Astrocyte (in vitro differentiated cells and primary cell): ENCODE measurements at regions not wholly inside any gene's neighbourhood (a gene's known extent, or its start where the extent isn't known, plus 50 kb on each side); places are given as distances from the start of the nearest gene placed in this dataset.

Experiments
- DNase-seq: peaks from one replicate; pipeline ENCODE4 v3.0.0-alpha.2; 2010; ENCODE audit warnings: low read depth
- FAIRE-seq: peaks from 2 replicates; lab custom pipeline; 2011; peaks lifted over from hg19 to GRCh38; lab: Jason Lieb, UNC
- H2AFZ ChIP-seq: 2 replicates; pipeline ENCODE4 v1.6.0; 2012; ENCODE audit warnings: low read depth, low read length, inconsistent platforms
- H3K27ac ChIP-seq: 2 replicates; pipeline ENCODE4 v1.5.1; 2011; ENCODE audit warnings: low read depth, low read length, inconsistent platforms
- H3K27me3 ChIP-seq: 2 replicates; pipeline ENCODE4 v1.6.0; 2011; ENCODE audit warnings: low read length, inconsistent platforms; ENCODE audit not compliant: insufficient read depth
- H3K36me3 ChIP-seq: 2 replicates; pipeline ENCODE4 v1.5.1; 2011; ENCODE audit warnings: low read length, inconsistent platforms; ENCODE audit not compliant: insufficient read depth
- H3K4me1 ChIP-seq: 2 replicates; pipeline ENCODE4 v1.5.1; 2011; ENCODE audit warnings: low read length, inconsistent platforms; ENCODE audit not compliant: insufficient read depth
- H3K4me2 ChIP-seq: 2 replicates; pipeline ENCODE4 v1.6.0; 2012; ENCODE audit warnings: low read length, inconsistent platforms
- H3K4me3 ChIP-seq: 2 replicates; pipeline ENCODE4 v1.5.1; 2011; ENCODE audit warnings: low read depth, mild to moderate bottlenecking, low read length, inconsistent platforms; ENCODE audit not compliant: insufficient read depth
- H3K79me2 ChIP-seq: 2 replicates; pipeline ENCODE4 v1.6.0; 2012; ENCODE audit warnings: mild to moderate bottlenecking, low read length, inconsistent platforms; ENCODE audit not compliant: insufficient read depth
- H3K9ac ChIP-seq: 2 replicates; pipeline ENCODE4 v1.6.0; 2012; ENCODE audit warnings: mild to moderate bottlenecking, low read length, inconsistent platforms
- H3K9me3 ChIP-seq: 2 replicates; pipeline ENCODE4 v1.5.1; 2012; ENCODE audit warnings: low read depth, mild to moderate bottlenecking, low read length, inconsistent platforms; ENCODE audit not compliant: insufficient read depth
- H4K20me1 ChIP-seq: 2 replicates; pipeline ENCODE4 v1.6.0; 2012; ENCODE audit warnings: low read length, inconsistent platforms; ENCODE audit not compliant: insufficient read depth
- H3K27ac Mint-ChIP-seq: one replicate; pipeline ENCODE4 v1.8.0; 2021; ENCODE audit warnings: mild to moderate bottlenecking, mixed read lengths; ENCODE audit not compliant: unreplicated experiment
- H3K27me3 Mint-ChIP-seq: one replicate; pipeline ENCODE4 v1.8.0; 2021; ENCODE audit warnings: low read depth, mixed read lengths; ENCODE audit not compliant: unreplicated experiment
- H3K36me3 Mint-ChIP-seq: one replicate; pipeline ENCODE4 v1.8.0; 2021; ENCODE audit warnings: low read depth, mixed read lengths; ENCODE audit not compliant: unreplicated experiment
- H3K4me1 Mint-ChIP-seq: one replicate; pipeline ENCODE4 v1.8.0; 2021; ENCODE audit warnings: low read depth, mixed read lengths; ENCODE audit not compliant: unreplicated experiment
- H3K4me3 Mint-ChIP-seq: one replicate; pipeline ENCODE4 v1.8.0; 2021; ENCODE audit warnings: mild to moderate bottlenecking, moderate library complexity, mixed read lengths; ENCODE audit not compliant: unreplicated experiment
- H3K9me3 Mint-ChIP-seq: one replicate; pipeline ENCODE4 v1.8.0; 2021; ENCODE audit warnings: mild to moderate bottlenecking, mixed read lengths; ENCODE audit not compliant: unreplicated experiment
- EZH2 ChIP-seq: IDR thresholded peaks from 2 replicates; pipeline ENCODE4 v1.6.1; 2012; ENCODE audit warnings: mild to moderate bottlenecking, low read length, inconsistent platforms; ENCODE audit not compliant: insufficient read depth
- TF ChIP-seq, protein P1 (sequence below): IDR thresholded peaks from 2 replicates; pipeline ENCODE4 v1.5.1; 2011; ENCODE audit warnings: low read depth, mild to moderate bottlenecking, inconsistent platforms, low read length, moderate library complexity; ENCODE audit not compliant: insufficient read depth

DNA sequence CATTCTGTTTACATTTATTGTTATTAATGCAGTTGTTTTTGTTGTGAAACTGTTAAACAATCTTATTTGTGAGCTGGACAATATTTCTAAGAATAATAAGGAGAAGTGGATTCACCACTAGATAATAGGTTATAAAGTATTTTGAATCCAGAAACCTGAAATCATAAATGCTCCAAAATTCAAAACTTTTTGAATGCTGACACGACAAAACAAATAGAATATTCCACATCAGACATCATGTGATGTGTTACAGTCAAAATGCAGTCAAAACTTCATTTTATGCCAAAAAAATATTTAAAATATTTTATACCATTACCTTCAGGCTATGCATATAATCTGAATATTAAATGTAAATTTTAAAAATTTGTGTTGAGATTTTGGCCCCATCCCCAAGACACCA, 1321.4 kb downstream of the SLITRK1 start:
- Mint-ChIP-seq H3K36me3 (no peaks in the 10 kb centered on the region), H3K9me3 (no peaks in the 10 kb centered on the region), H3K27me3 (no peaks in the 10 kb centered on the region), H3K27ac (no peak overlapping the region), H3K4me3 (no peak overlapping the region), H3K4me1 (no peaks in the 10 kb centered on the region)
- H2AFZ ChIP-seq, result no peak overlapping the region
- H3K9me3 ChIP-seq, result no peaks in the 10 kb centered on the region
- H3K27ac ChIP-seq, result no peak overlapping the region
- no peaks in the 10 kb centered on the region for H3K4me1 ChIP-seq
- H4K20me1 ChIP-seq, result no peaks in the 10 kb centered on the region
- H3K9ac ChIP-seq, result no peak overlapping the region
- no peaks in the 10 kb centered on the region for H3K79me2 ChIP-seq
- TF ChIP-seq EZH2, result no peak
- TF ChIP-seq, protein P1, sequence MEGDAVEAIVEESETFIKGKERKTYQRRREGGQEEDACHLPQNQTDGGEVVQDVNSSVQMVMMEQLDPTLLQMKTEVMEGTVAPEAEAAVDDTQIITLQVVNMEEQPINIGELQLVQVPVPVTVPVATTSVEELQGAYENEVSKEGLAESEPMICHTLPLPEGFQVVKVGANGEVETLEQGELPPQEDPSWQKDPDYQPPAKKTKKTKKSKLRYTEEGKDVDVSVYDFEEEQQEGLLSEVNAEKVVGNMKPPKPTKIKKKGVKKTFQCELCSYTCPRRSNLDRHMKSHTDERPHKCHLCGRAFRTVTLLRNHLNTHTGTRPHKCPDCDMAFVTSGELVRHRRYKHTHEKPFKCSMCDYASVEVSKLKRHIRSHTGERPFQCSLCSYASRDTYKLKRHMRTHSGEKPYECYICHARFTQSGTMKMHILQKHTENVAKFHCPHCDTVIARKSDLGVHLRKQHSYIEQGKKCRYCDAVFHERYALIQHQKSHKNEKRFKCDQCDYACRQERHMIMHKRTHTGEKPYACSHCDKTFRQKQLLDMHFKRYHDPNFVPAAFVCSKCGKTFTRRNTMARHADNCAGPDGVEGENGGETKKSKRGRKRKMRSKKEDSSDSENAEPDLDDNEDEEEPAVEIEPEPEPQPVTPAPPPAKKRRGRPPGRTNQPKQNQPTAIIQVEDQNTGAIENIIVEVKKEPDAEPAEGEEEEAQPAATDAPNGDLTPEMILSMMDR, result no peak
- FAIRE-seq (no peak), DNase-seq (no peak)
- H3K4me2 ChIP-seq, result no peak overlapping the region
- H3K27me3 ChIP-seq, result no peaks in the 10 kb centered on the region
- no peak overlapping the region for H3K4me3 ChIP-seq
- no peaks in the 10 kb centered on the region for H3K36me3 ChIP-seq

DNA sequence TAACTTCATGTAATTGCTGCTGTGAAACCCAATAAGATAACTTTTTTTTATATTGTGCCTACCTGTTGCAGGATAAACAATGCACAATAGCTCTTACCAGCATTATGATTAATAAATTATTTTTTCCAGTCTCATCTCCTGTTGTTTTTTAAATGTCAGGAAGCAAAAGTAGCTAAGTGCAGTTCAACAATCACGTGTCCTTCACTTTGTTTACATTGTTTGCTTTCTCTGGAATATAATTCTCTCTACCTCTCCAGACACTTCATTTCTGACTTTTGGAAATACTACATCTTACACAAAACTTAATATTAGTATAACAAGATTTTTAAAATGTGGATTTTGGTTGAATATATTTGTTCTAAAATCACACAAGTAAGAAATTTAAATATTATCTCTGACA, 1359.4 kb downstream of the SLITRK1 start:
- no peaks in the 10 kb centered on the region for H3K79me2 ChIP-seq
- H2AFZ ChIP-seq, result no peak overlapping the region
- no peaks in the 10 kb centered on the region for H3K36me3 ChIP-seq
- no peak overlapping the region for H3K4me3 Mint-ChIP-seq
- no peaks in the 10 kb centered on the region for H3K4me1 ChIP-seq
- DNase-seq (no peak), FAIRE-seq (no peak)
- H3K27me3 ChIP-seq, result no peaks in the 10 kb centered on the region
- H3K4me3 ChIP-seq, result no peak overlapping the region
- H4K20me1 ChIP-seq, result no peaks in the 10 kb centered on the region
- H3K36me3 Mint-ChIP-seq, result no peaks in the 10 kb centered on the region
- no peak overlapping the region for H3K9ac ChIP-seq
- no peak overlapping the region for H3K27ac ChIP-seq
- H3K9me3 Mint-ChIP-seq, result no peaks in the 10 kb centered on the region
- no peaks in the 10 kb centered on the region for H3K9me3 ChIP-seq
- no peak overlapping the region for H3K4me2 ChIP-seq
- H3K4me1 Mint-ChIP-seq, result no peaks in the 10 kb centered on the region
- H3K27ac Mint-ChIP-seq, result no peak overlapping the region
- no peaks in the 10 kb centered on the region for H3K27me3 Mint-ChIP-seq
- no peak for TF ChIP-seq EZH2
- TF ChIP-seq, protein P1, result no peak

DNA sequence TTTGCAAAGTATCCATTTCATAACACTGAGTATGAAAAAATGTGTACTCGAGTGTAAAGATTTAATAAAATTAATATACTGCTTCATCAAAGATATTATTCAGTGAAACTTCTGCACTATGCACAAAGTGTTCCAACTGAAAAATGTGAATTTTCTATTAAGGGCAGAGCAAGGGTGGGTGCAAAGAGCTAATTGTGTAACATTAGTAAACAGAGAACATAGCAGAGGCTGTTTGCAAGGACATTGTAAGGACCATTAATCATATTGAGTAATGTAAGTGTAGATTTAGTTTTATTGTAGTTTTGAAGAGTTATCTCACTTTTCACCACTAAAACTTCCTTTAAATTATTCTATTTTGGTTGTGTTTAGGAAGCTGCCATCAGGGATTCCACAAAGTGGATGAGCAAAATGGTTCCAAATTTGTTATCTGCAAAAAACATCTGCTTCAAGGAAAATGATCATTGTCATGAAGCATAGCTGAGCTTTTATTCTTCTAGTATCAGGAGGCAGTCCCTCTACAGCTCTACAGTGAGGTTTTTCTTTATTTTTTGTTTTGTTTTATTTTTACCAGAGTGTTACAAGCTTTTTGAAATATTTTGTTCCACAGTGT, 1375.4 kb downstream of the SLITRK1 start:
- H3K9me3 ChIP-seq, result no peaks in the 10 kb centered on the region
- H3K27me3 ChIP-seq, result no peaks in the 10 kb centered on the region
- Mint-ChIP-seq H3K27me3 (no peaks in the 10 kb centered on the region), H3K4me3 (no peak overlapping the region), H3K27ac (no peak overlapping the region), H3K9me3 (no peaks in the 10 kb centered on the region), H3K4me1 (no peaks in the 10 kb centered on the region), H3K36me3 (no peaks in the 10 kb centered on the region)
- no peaks in the 10 kb centered on the region for H3K79me2 ChIP-seq
- H3K4me1 ChIP-seq, result no peaks in the 10 kb centered on the region
- TF ChIP-seq, protein P1, result no peak
- no peak for TF ChIP-seq EZH2
- H3K36me3 ChIP-seq, result no peaks in the 10 kb centered on the region
- DNase-seq, result no peak
- H3K9ac ChIP-seq, result no peak overlapping the region
- FAIRE-seq, result no peak
- no peak overlapping the region for H3K27ac ChIP-seq
- H3K4me3 ChIP-seq, result no peak overlapping the region
- H3K4me2 ChIP-seq, result no peak overlapping the region
- no peak overlapping the region for H2AFZ ChIP-seq
- no peaks in the 10 kb centered on the region for H4K20me1 ChIP-seq
